HEK293 (cell line): ENCODE measurements at regions not wholly inside any gene's neighbourhood (a gene's known extent, or its start where the extent isn't known, plus 50 kb on each side); places are given as distances from the start of the nearest gene placed in this dataset.

Source experiments
- CTCF ChIA-PET: fragments of 350-600 bp; formaldehyde crosslinking; extraction: SDS; loops from one replicate; lab custom pipeline; 2021; ENCODE audit warnings: antibody characterized with exemption; lab: Yijun Ruan, JAX
- POLR2A ChIA-PET: fragments of 300-600 bp; formaldehyde crosslinking; extraction: SDS; loops from one replicate; lab custom pipeline; 2020; ENCODE audit warnings: antibody characterized with exemption, inconsistent platforms; lab: Yijun Ruan, JAX
- H3K27ac ChIP-seq: fragments of 200-500 bp; sonication (Bioruptor generic); 2 replicates; pipeline ENCODE4 v1.5.1; 2014; ENCODE audit warnings: low read depth, low read length, control low read depth, inconsistent platforms; ENCODE audit errors: extremely low read depth
- H3K36me3 ChIP-seq, 2 experiments: fragments of 200-500 bp in 1 of 2; sonication (Bioruptor generic) in 1 of 2; 1 replicate in 1 of 2; 2 replicates in 1 of 2; pipeline ENCODE4 v1.5.1; 2014 to 2017; ENCODE audit warnings: inconsistent platforms in 2 of 2, low read length in 2 of 2; ENCODE audit not compliant: control insufficient read depth in 2 of 2, insufficient read depth in 1 of 2
- H3K4me1 ChIP-seq: fragments of 200-500 bp; sonication (Bioruptor generic); 2 replicates; pipeline ENCODE4 v1.5.1; 2014; ENCODE audit warnings: mild to moderate bottlenecking, low read length, inconsistent platforms; ENCODE audit not compliant: control insufficient read depth, insufficient read depth
- H3K4me3 ChIP-seq: 2 replicates; pipeline ENCODE4 v1.5.1; 2011; ENCODE audit warnings: low read depth, mild to moderate bottlenecking, control low read depth, low read length, moderate library complexity
- H3K9me3 ChIP-seq: fragments of 200-500 bp; sonication (Bioruptor generic); 2 replicates; pipeline ENCODE4 v1.5.1; 2014; ENCODE audit warnings: low read depth, low read length, inconsistent platforms; ENCODE audit not compliant: control insufficient read depth, insufficient read depth
- HOXD13 ChIP-seq: sonication (generic); formaldehyde crosslinking; IDR thresholded peaks from 2 replicates; pipeline ENCODE4 v1.8.0; 2022; ENCODE audit warnings: missing genetic modification reagents, borderline replicate concordance
- MYNN ChIP-seq: fragments of 450-650 bp; formaldehyde crosslinking; IDR thresholded peaks from 2 replicates; pipeline ENCODE4 v1.5.1; 2016; ENCODE audit warnings: missing biosample characterization, missing genetic modification characterization, borderline replicate concordance
- PBX3 ChIP-seq: sonication (generic); formaldehyde crosslinking; IDR thresholded peaks from 2 replicates; pipeline ENCODE4 v1.8.1; 2022; ENCODE audit warnings: mild to moderate bottlenecking, moderate library complexity, missing genetic modification reagents
- PRDM10 ChIP-seq: fragments of 450-650 bp; formaldehyde crosslinking; IDR thresholded peaks from 2 replicates; pipeline ENCODE4 v1.5.1; 2016; ENCODE audit warnings: missing biosample characterization, missing genetic modification characterization
- RBAK ChIP-seq: fragments of 450-650 bp; formaldehyde crosslinking; IDR thresholded peaks from 2 replicates; pipeline ENCODE4 v1.5.1; 2016; ENCODE audit warnings: missing biosample characterization, missing genetic modification characterization
- SCRT1 ChIP-seq: fragments of 450-650 bp; formaldehyde crosslinking; IDR thresholded peaks from 2 replicates; pipeline ENCODE4 v1.5.1; 2016; ENCODE audit warnings: missing biosample characterization, missing genetic modification characterization, borderline replicate concordance
- TCF7L2 ChIP-seq: IDR thresholded peaks from 2 replicates; pipeline ENCODE4 v1.6.1; 2011; ENCODE audit warnings: low read depth, mild to moderate bottlenecking, inconsistent platforms, low read length, moderate library complexity, borderline replicate concordance
- YY2 ChIP-seq: fragments of 450-650 bp; formaldehyde crosslinking; IDR thresholded peaks from 2 replicates; pipeline ENCODE4 v1.5.1; 2016; ENCODE audit warnings: missing biosample characterization, missing genetic modification characterization
- ZNF140 ChIP-seq: fragments of 450-650 bp; formaldehyde crosslinking; IDR thresholded peaks from 2 replicates; pipeline ENCODE4 v1.5.1; 2016; ENCODE audit warnings: missing biosample characterization, missing genetic modification characterization
- ZNF18 ChIP-seq: fragments of 450-650 bp; formaldehyde crosslinking; IDR thresholded peaks from 2 replicates; pipeline ENCODE4 v1.5.1; 2016; ENCODE audit warnings: missing biosample characterization, missing genetic modification characterization
- ZNF239 ChIP-seq: fragments of 450-650 bp; formaldehyde crosslinking; IDR thresholded peaks from 2 replicates; pipeline ENCODE4 v1.5.1; 2016; ENCODE audit warnings: missing biosample characterization, missing genetic modification characterization
- ZNF335 ChIP-seq: fragments of 450-650 bp; formaldehyde crosslinking; conservative IDR thresholded peaks from 2 replicates; pipeline ENCODE4 v1.5.1; 2016; ENCODE audit warnings: missing biosample characterization, missing genetic modification characterization
- ZNF350 ChIP-seq: fragments of 450-650 bp; formaldehyde crosslinking; IDR thresholded peaks from 2 replicates; pipeline ENCODE4 v1.5.0; 2017; ENCODE audit warnings: missing biosample characterization, mild to moderate bottlenecking, missing genetic modification characterization
- ZNF354C ChIP-seq: fragments of 450-650 bp; formaldehyde crosslinking; IDR thresholded peaks from 2 replicates; pipeline ENCODE4 v1.5.1; 2016; ENCODE audit warnings: missing biosample characterization, missing genetic modification characterization, low read depth, borderline replicate concordance
- ZNF433 ChIP-seq: fragments of 450-650 bp; formaldehyde crosslinking; IDR thresholded peaks from 2 replicates; pipeline ENCODE4 v1.5.1; 2016; ENCODE audit warnings: missing biosample characterization, missing genetic modification characterization, low read depth
- ZNF629 ChIP-seq: fragments of 450-650 bp; formaldehyde crosslinking; IDR thresholded peaks from 2 replicates; pipeline ENCODE4 v1.5.1; 2017; ENCODE audit warnings: missing biosample characterization, missing genetic modification characterization
- ZNF658 ChIP-seq: fragments of 450-650 bp; formaldehyde crosslinking; IDR thresholded peaks from 2 replicates; pipeline ENCODE4; 2016; ENCODE audit warnings: missing biosample characterization, missing genetic modification characterization
- TF ChIP-seq, protein P1 (sequence below): fragments of 450-650 bp; formaldehyde crosslinking; IDR thresholded peaks from 2 replicates; pipeline ENCODE4 v1.5.1; 2017; ENCODE audit warnings: missing biosample characterization, missing genetic modification characterization
- TF ChIP-seq, protein P2 (sequence below): fragments of 450-650 bp; formaldehyde crosslinking; conservative IDR thresholded peaks from 2 replicates; pipeline ENCODE4 v1.5.1; 2016; ENCODE audit warnings: low read depth, missing biosample characterization, missing genetic modification characterization
- TF ChIP-seq, protein P3 (sequence below): fragments of 450-650 bp; formaldehyde crosslinking; IDR thresholded peaks from 2 replicates; pipeline ENCODE4 v1.5.1; 2016; ENCODE audit warnings: missing biosample characterization, missing genetic modification characterization

GRCh38 chr3:147669077-147669476 is 259.9 kb downstream of the ZIC1 start:
- CTCF ChIA-PET, result no interaction called here
- POLR2A ChIA-PET, result no interaction called here

GRCh38 chr3:147672035-147672434 is 262.9 kb downstream of the ZIC1 start:
- H3K27ac ChIP-seq, result no peak overlapping the region
- TF ChIP-seq ZNF433 (tag by site-specific recombination) (no peak), ZNF140 (no peak), ZNF335 (no peak), PBX3 (CRISPR knock-in tag) (no peak), YY2 (tag by site-specific recombination) (no peak), ZNF239 (tag by site-specific recombination) (no peak), HOXD13 (CRISPR knock-in tag) (no peak), PRDM10 (tag by site-specific recombination) (no peak), RBAK (no peak)
- TF ChIP-seq, protein P1, sequence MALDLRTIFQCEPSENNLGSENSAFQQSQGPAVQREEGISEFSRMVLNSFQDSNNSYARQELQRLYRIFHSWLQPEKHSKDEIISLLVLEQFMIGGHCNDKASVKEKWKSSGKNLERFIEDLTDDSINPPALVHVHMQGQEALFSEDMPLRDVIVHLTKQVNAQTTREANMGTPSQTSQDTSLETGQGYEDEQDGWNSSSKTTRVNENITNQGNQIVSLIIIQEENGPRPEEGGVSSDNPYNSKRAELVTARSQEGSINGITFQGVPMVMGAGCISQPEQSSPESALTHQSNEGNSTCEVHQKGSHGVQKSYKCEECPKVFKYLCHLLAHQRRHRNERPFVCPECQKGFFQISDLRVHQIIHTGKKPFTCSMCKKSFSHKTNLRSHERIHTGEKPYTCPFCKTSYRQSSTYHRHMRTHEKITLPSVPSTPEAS (tag by site-specific recombination), result no peak
- POLR2A ChIA-PET, result no interaction called here
- no peaks in the 10 kb centered on the region for H3K9me3 ChIP-seq
- H3K4me3 ChIP-seq, result no peak overlapping the region
- no peaks in the 10 kb centered on the region for H3K4me1 ChIP-seq
- H3K36me3 ChIP-seq, result no peaks in the 10 kb centered on the region
- CTCF ChIA-PET, result no interaction called here

More at GRCh38 chr3:147669077-147669476, 259.9 kb downstream of the ZIC1 start:
- Histone ChIP-seq H3K9me3 (no peaks in the 10 kb centered on the region), H3K4me3 (no peak overlapping the region), H3K36me3 (no peaks in the 10 kb centered on the region), H3K4me1 (no peaks in the 10 kb centered on the region), H3K27ac (no peak overlapping the region)
- TF ChIP-seq, protein P2, sequence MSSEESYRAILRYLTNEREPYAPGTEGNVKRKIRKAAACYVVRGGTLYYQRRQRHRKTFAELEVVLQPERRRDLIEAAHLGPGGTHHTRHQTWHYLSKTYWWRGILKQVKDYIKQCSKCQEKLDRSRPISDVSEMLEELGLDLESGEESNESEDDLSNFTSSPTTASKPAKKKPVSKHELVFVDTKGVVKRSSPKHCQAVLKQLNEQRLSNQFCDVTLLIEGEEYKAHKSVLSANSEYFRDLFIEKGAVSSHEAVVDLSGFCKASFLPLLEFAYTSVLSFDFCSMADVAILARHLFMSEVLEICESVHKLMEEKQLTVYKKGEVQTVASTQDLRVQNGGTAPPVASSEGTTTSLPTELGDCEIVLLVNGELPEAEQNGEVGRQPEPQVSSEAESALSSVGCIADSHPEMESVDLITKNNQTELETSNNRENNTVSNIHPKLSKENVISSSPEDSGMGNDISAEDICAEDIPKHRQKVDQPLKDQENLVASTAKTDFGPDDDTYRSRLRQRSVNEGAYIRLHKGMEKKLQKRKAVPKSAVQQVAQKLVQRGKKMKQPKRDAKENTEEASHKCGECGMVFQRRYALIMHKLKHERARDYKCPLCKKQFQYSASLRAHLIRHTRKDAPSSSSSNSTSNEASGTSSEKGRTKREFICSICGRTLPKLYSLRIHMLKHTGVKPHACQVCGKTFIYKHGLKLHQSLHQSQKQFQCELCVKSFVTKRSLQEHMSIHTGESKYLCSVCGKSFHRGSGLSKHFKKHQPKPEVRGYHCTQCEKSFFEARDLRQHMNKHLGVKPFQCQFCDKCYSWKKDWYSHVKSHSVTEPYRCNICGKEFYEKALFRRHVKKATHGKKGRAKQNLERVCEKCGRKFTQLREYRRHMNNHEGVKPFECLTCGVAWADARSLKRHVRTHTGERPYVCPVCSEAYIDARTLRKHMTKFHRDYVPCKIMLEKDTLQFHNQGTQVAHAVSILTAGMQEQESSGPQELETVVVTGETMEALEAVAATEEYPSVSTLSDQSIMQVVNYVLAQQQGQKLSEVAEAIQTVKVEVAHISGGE (tag by site-specific recombination), result no peak
- TF ChIP-seq ZNF18 (tag by site-specific recombination) (no peak), MYNN (no peak), TCF7L2 (no peak), ZNF354C (tag by site-specific recombination) (no peak), ZNF658 (tag by site-specific recombination) (no peak), SCRT1 (no peak), ZNF629 (tag by site-specific recombination) (no peak), ZNF350 (tag by site-specific recombination) (no peak)
- TF ChIP-seq, protein P3, sequence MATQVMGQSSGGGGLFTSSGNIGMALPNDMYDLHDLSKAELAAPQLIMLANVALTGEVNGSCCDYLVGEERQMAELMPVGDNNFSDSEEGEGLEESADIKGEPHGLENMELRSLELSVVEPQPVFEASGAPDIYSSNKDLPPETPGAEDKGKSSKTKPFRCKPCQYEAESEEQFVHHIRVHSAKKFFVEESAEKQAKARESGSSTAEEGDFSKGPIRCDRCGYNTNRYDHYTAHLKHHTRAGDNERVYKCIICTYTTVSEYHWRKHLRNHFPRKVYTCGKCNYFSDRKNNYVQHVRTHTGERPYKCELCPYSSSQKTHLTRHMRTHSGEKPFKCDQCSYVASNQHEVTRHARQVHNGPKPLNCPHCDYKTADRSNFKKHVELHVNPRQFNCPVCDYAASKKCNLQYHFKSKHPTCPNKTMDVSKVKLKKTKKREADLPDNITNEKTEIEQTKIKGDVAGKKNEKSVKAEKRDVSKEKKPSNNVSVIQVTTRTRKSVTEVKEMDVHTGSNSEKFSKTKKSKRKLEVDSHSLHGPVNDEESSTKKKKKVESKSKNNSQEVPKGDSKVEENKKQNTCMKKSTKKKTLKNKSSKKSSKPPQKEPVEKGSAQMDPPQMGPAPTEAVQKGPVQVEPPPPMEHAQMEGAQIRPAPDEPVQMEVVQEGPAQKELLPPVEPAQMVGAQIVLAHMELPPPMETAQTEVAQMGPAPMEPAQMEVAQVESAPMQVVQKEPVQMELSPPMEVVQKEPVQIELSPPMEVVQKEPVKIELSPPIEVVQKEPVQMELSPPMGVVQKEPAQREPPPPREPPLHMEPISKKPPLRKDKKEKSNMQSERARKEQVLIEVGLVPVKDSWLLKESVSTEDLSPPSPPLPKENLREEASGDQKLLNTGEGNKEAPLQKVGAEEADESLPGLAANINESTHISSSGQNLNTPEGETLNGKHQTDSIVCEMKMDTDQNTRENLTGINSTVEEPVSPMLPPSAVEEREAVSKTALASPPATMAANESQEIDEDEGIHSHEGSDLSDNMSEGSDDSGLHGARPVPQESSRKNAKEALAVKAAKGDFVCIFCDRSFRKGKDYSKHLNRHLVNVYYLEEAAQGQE (tag by site-specific recombination), result no peak
